ENCODE measurements at regions not wholly inside any gene's neighbourhood (a gene's known extent, or its start where the extent isn't known, plus 50 kb on each side); places are given as distances from the start of the nearest gene placed in this dataset.

- Histone ChIP-seq H3K27ac (no peak overlapping the region), H3K27me3 (no peaks in the 10 kb centered on the region), H3K9me3 (replicated peaks in 1 of 11) (peaks cover 49 to 70% (median 60%) of the 10 kb centered on the region in 11 experiments), H3K4me2 (no peak overlapping the region), H3K36me3 (peaks cover 0 to 5% (median 0%) of the 10 kb centered on the region in 11 experiments; a peak in 1 of 22 replicates), H3K4me1 (0 out of 20 replicates have a peak, but pooled peaks cover 0 to 4% (median 0%) of the 10 kb centered on the region in 10 experiments), H3K4me3 (no peak overlapping the region), H3K9ac (no peak overlapping the region), H4K20me1 (no peaks in the 10 kb centered on the region)
- no peak for TF ChIP-seq Cebpa-rat (IDR thresholded peaks at IDR 0.05)
Observed at GRCh38 chr1:60185684-60186083, 112.1 kb upstream of the C1orf87 start.

GRCh38 chr1:60184521-60184920 is 111.0 kb upstream of the C1orf87 start:
- no peak for TF ChIP-seq Cebpa-rat (IDR thresholded peaks at IDR 0.05)
- no peaks in the 10 kb centered on the region for H3K27me3 ChIP-seq
- no peak overlapping the region for H3K9ac ChIP-seq
- no peak overlapping the region for H3K4me3 ChIP-seq
- no peaks in the 10 kb centered on the region for H4K20me1 ChIP-seq
- 0 out of 20 replicates have a peak, but pooled peaks cover 0 to 4% (median 0%) of the 10 kb centered on the region in 10 experiments for H3K4me1 ChIP-seq
- H3K4me2 ChIP-seq: no peak overlapping the region
- H3K9me3 ChIP-seq (replicated peaks in 1 of 11): peaks cover 49 to 60% (median 54%) of the 10 kb centered on the region in 11 experiments
- H3K27ac ChIP-seq: no peak overlapping the region
- H3K36me3 ChIP-seq: peaks cover 0 to 5% (median 0%) of the 10 kb centered on the region in 11 experiments; a peak in 1 of 22 replicates

- Histone ChIP-seq H3K9me3 (replicated peaks in 1 of 11) (peaks cover 0 to 6% (median 0%) of the 10 kb centered on the region in 11 experiments; a peak in 3 of 22 replicates), H4K20me1 (no peaks in the 10 kb centered on the region), H3K9ac (no peak overlapping the region), H3K27me3 (no peaks in the 10 kb centered on the region), H3K36me3 (no peaks in the 10 kb centered on the region), H3K4me2 (no peak overlapping the region), H3K4me3 (no peak overlapping the region), H3K4me1 (0 out of 20 replicates have a peak, but pooled peaks cover 0 to 3% (median 0%) of the 10 kb centered on the region in 10 experiments), H3K27ac (no peak overlapping the region)
- TF ChIP-seq Cebpa-rat (IDR thresholded peaks at IDR 0.05): no peak
Observed at GRCh38 chr1:60173729-60174505, 100.3 kb upstream of the C1orf87 start.

GRCh38 chr1:60173006-60173405 is 99.4 kb upstream of the C1orf87 start:
- no peak for TF ChIP-seq Cebpa-rat (IDR thresholded peaks at IDR 0.05)
- Histone ChIP-seq H3K4me2 (no peak overlapping the region), H3K4me1 (0 out of 20 replicates have a peak, but pooled peaks cover 0 to 3% (median 0%) of the 10 kb centered on the region in 10 experiments), H3K9me3 (replicated peaks in 1 of 11) (peaks cover 0 to 6% (median 0%) of the 10 kb centered on the region in 11 experiments; a peak in 2 of 22 replicates), H3K27me3 (no peaks in the 10 kb centered on the region), H3K36me3 (no peaks in the 10 kb centered on the region), H3K4me3 (no peak overlapping the region), H3K27ac (no peak overlapping the region), H4K20me1 (no peaks in the 10 kb centered on the region), H3K9ac (no peak overlapping the region)

GRCh38 chr1:60171801-60172200 is 98.2 kb upstream of the C1orf87 start:
- Histone ChIP-seq H3K27me3 (no peaks in the 10 kb centered on the region), H3K27ac (no peak overlapping the region), H3K4me1 (0 out of 20 replicates have a peak, but pooled peaks cover 0 to 3% (median 0%) of the 10 kb centered on the region in 10 experiments), H3K4me2 (no peak overlapping the region), H3K9me3 (replicated peaks in 1 of 11) (peaks cover 0 to 6% (median 0%) of the 10 kb centered on the region in 11 experiments; a peak in 2 of 22 replicates), H3K4me3 (no peak overlapping the region), H3K36me3 (no peaks in the 10 kb centered on the region), H3K9ac (no peak overlapping the region), H4K20me1 (no peaks in the 10 kb centered on the region)
- no peak for TF ChIP-seq Cebpa-rat (IDR thresholded peaks at IDR 0.05)

- no peaks in the 10 kb centered on the region for H3K36me3 ChIP-seq
- H4K20me1 ChIP-seq: no peaks in the 10 kb centered on the region
- 0 out of 20 replicates have a peak, but pooled peaks cover 0 to 3% (median 0%) of the 10 kb centered on the region in 10 experiments for H3K4me1 ChIP-seq
- no peak overlapping the region for H3K4me2 ChIP-seq
- TF ChIP-seq Cebpa-rat (IDR thresholded peaks at IDR 0.05): no peak
- H3K27ac ChIP-seq: no peak overlapping the region
- no peaks in the 10 kb centered on the region for H3K27me3 ChIP-seq
- no peak overlapping the region for H3K9ac ChIP-seq
- H3K9me3 ChIP-seq (replicated peaks in 1 of 11): peaks cover 0 to 6% (median 0%) of the 10 kb centered on the region in 11 experiments; a peak in 2 of 22 replicates
- no peak overlapping the region for H3K4me3 ChIP-seq
Observed at GRCh38 chr1:60170709-60171108, 97.1 kb upstream of the C1orf87 start.

GRCh38 chr1:60169206-60169605 is 95.6 kb upstream of the C1orf87 start:
- Histone ChIP-seq H3K4me2 (no peak overlapping the region), H3K9ac (no peak overlapping the region), H4K20me1 (no peaks in the 10 kb centered on the region), H3K27me3 (no peaks in the 10 kb centered on the region), H3K9me3 (replicated peaks in 1 of 11) (peaks cover 0 to 6% (median 0%) of the 10 kb centered on the region in 11 experiments; a peak in 2 of 22 replicates), H3K4me3 (no peak overlapping the region), H3K27ac (no peak overlapping the region), H3K4me1 (0 out of 20 replicates have a peak, but pooled peaks cover 0 to 3% (median 0%) of the 10 kb centered on the region in 10 experiments), H3K36me3 (no peaks in the 10 kb centered on the region)
- TF ChIP-seq Cebpa-rat (IDR thresholded peaks at IDR 0.05): no peak

- Histone ChIP-seq H3K9me3 (replicated peaks in 1 of 11) (no peaks in the 10 kb centered on the region), H3K27ac (no peak overlapping the region), H4K20me1 (no peaks in the 10 kb centered on the region), H3K27me3 (no peaks in the 10 kb centered on the region), H3K4me3 (no peak overlapping the region), H3K4me1 (no peaks in the 10 kb centered on the region), H3K36me3 (no peaks in the 10 kb centered on the region), H3K4me2 (no peak overlapping the region), H3K9ac (no peak overlapping the region)
- no peak for TF ChIP-seq Cebpa-rat (IDR thresholded peaks at IDR 0.05)
Observed at GRCh38 chr1:60162936-60163335, 89.4 kb upstream of the C1orf87 start.

GRCh38 chr1:60160141-60160540 is 86.6 kb upstream of the C1orf87 start:
- Histone ChIP-seq H3K36me3 (no peaks in the 10 kb centered on the region), H3K27me3 (no peaks in the 10 kb centered on the region), H3K4me1 (no peaks in the 10 kb centered on the region), H3K27ac (no peak overlapping the region), H3K9ac (no peak overlapping the region), H3K4me2 (no peak overlapping the region), H3K9me3 (replicated peaks in 1 of 11) (no peaks in the 10 kb centered on the region), H3K4me3 (no peak overlapping the region), H4K20me1 (no peaks in the 10 kb centered on the region)
- no peak for TF ChIP-seq Cebpa-rat (IDR thresholded peaks at IDR 0.05)
